Inflammatory macrophage treated with lipopolysaccharide for 1 hour (primary cell): ENCODE measurements at regions not wholly inside any gene's neighbourhood (a gene's known extent, or its start where the extent isn't known, plus 50 kb on each side); places are given as distances from the start of the nearest gene placed in this dataset.

Experiments used
- DNase-seq, 2 donors: peaks; one replicate each; pipeline ENCODE4 v3.0.0-alpha.2; 2020 to 2022

GRCh38 chr19:27776524-27776923 lies 1436.4 kb downstream of the UQCRFS1 start:
- DNase-seq = no peak

- DNase-seq = peak; percentile 35 to 73
Observed at GRCh38 chr19:27776020-27776419, 1436.9 kb downstream of the UQCRFS1 start.

DNA sequence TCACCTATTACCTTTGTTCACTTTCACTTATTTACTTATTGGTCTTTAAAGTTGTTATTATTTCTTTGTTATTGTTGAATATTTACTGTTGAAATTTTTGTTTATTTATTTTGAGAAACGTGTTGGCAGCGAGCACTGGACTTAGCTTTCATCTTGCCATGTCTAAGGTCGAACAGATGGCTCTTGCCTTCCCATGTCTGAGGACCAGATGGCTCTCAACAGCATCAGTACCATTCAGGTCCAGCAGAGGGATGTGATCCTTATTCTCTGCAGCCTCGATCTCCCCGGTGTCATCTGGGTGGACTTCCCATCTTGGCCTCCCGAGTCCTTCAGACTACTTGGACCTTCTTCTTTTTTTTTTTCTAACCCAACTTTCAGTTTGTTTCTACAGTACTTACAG lies 1437.6 kb downstream of the UQCRFS1 start:
- peak in 1 of 2 donors; percentile 12 for DNase-seq

GRCh38 chr19:27774827-27775226 lies 1438.1 kb downstream of the UQCRFS1 start:
- peak in 1 of 2 donors; percentile 59 for DNase-seq

GRCh38 chr19:27774337-27774736 lies 1438.6 kb downstream of the UQCRFS1 start:
- peak in 1 of 2 donors; percentile 4 for DNase-seq

- no peak for DNase-seq
Observed at GRCh38 chr19:27773318-27774094, 1439.4 kb downstream of the UQCRFS1 start.

DNA sequence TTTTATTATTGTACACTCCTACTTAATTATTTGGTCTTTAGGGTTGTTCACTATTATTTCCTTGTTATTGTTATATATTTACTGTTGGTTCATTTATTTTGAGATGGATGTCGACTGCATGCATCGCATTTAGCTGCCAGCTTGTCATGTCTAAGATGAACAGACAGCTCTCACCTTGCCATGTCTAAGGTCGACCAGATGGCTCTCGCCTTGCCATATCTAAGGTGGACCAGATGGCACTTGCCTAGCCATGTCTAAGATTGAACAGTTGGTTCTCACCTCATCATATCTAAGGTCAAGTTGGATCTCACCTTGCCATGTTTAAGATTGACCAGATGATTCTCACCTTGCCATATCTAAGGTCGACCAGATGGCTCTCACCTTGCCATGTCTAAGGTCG lies 1440.9 kb downstream of the UQCRFS1 start:
- DNase-seq = no peak

- DNase-seq = no peak
Observed at GRCh38 chr19:27770095-27770494, 1442.9 kb downstream of the UQCRFS1 start.

- DNase-seq = no peak
Observed at GRCh38 chr19:27767234-27767633, 1445.7 kb downstream of the UQCRFS1 start.

GRCh38 chr19:27765912-27766725 lies 1446.8 kb downstream of the UQCRFS1 start:
- no peak for DNase-seq

GRCh38 chr19:27765397-27765796 lies 1447.6 kb downstream of the UQCRFS1 start:
- no peak for DNase-seq

GRCh38 chr19:27764186-27764804 lies 1448.7 kb downstream of the UQCRFS1 start:
- no peak for DNase-seq

DNA sequence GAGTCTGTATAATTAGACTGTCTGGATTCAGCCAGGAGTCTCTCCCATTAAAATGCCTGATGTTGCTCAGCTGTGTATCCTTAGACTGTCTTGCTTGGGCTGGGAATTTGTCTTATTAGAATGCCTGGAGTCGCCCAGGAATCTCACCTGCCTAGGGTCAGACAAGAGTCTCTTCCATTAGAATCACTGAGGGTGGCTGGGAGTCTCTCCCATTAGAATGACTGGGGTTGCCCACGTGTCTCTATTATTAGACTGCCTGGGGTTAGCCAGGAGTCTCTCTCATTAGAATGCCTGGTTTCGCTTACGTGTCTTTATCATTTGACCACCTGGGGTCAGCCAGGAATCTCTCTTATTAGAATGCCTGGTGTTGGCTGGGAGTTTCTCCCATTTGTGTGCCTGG lies 1450.0 kb downstream of the UQCRFS1 start:
- no peak for DNase-seq

DNA sequence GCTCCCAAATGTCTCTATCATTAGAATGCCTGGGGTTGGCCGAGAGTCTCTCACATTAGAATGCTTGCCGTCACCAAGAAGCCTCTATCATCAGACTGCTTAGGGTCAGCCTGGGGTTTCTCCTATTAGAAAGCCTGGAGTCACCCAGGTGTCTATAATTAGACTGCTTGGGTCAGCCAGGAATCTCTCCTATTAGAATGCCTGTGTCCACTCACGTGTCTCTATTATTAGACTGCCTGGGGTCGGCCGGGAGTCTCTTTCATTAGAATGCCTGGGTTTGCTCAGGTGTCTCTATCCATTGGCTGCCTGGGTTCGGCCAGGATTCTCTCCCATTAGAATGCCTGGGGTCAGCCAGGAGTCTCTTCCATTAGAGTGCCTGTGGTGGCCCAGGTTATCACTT lies 1453.1 kb downstream of the UQCRFS1 start:
- DNase-seq = no peak

DNA sequence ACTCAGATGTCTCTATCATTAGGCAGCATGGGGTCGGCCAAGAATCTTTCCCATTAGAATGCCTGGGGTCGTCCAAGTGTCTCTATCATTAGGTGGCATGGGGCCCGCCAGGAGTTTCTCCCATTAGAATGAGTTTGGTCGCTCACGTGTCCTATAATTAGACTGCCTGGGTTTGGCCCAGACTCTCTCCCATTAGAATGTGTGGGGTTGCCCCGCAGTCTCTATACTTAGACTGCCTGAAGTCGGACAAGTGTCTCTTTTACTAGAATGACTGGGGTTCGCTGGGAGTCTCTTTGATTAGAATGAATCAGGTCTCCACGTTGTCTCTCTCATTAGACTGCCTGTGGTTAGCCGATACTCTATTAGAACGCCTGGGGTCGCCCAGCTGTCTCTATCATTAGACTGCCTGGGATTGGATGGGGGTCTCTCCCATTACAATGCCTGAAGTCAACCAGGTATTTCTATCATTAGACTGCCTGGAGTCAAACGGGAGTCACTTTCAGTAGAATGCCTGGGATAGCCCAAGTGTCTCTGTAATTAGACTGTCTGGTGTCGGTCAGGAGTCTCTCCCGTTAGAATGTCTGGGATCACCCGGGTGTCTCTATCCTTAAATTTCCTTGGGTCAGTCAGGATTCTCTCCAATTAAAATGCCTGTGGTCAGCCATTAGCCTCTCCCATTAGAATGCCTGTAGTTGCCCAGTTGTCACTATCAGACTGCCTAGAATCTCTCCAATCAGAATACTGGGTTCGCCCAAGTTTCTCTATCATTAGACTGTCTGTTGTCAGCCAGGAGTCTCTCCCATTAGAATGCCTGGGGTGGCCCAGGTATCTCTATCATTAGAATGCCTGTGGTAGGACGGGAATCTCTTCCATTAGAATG lies 1454.1 kb downstream of the UQCRFS1 start:
- no peak for DNase-seq

DNA sequence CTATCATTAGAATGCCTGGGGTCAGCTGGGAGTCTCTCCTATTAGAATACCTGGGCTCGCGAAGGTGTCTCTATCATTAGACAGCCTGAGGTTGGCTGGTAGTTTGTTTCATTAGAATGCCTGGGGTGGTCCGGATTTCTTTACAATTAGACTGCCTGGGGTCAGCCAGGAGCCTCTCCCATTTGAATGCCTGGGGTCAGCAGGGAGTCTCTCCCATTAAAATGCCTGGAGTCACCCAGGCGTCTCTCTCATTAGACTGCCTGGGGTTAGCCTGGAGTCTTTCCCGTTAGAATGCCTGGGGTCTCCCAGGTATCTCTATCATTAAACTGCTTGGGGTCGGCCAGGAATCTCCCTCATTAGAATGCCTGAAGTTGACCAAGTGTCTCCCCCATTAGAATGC lies 1458.3 kb downstream of the UQCRFS1 start:
- no peak for DNase-seq

DNA sequence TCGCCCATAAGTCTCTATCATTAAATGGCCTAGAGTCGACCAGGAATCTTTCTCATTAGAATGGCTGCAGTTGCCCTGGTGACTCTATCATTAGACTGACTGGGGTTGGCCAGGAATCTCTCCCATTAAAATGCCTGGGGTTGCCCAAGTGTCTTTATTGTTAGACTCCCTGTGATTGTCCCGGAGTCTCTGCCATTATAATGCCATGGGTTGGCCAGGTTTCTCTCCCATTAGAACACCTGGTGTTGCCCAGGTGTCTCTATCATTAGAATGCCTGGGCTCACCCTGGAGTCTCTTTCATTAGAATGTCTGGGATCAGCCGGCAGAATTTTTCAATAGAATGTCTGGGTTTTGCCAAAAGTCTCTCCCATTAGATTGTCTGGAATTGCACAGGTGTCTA lies 1459.3 kb downstream of the UQCRFS1 start:
- DNase-seq = no peak

GRCh38 chr19:27752530-27753184 lies 1460.3 kb downstream of the UQCRFS1 start:
- DNase-seq = no peak

DNA sequence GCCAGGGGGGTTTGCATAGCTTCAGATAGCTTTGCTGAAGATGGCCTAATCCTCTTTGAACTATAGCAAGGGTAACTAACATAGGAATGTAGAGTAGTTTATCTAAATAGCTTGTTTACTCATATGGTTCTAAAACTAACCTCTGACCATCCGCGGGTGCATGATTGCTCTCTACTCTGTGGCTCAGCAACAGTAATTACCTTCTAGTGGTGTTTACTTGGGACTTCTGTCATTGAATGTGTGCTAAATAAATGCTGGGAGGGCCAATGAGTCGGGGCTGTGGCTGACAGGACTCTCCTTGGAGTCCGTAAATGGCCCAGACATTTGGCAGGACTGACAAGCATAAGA lies 1461.9 kb downstream of the UQCRFS1 start:
- DNase-seq = no peak

GRCh38 chr19:27750391-27751043 lies 1462.4 kb downstream of the UQCRFS1 start:
- DNase-seq = no peak

- no peak for DNase-seq
Observed at GRCh38 chr19:27748551-27749152, 1464.3 kb downstream of the UQCRFS1 start.
